ENCODE measurements at regions not wholly inside any gene's neighbourhood (a gene's known extent, or its start where the extent isn't known, plus 50 kb on each side); places are given as distances from the start of the nearest gene placed in this dataset.

GRCh38 chr15:35282965-35283496, 197.9 kb upstream of the NANOGP8 start:
- Histone ChIP-seq H3K9me2 (replicated peaks; ENCODE audit: insufficient read depth, low read length) (no peaks in the 10 kb centered on the region), H3K4me3 (ENCODE audit: insufficient read depth, low read length, poor library complexity, severe bottlenecking) (no peak overlapping the region), H3K9me3 (ENCODE audit: insufficient read depth, low read length) (no peaks in the 10 kb centered on the region; the same call in 1 of the 2 replicates), H3K4me2 (ENCODE audit: low read depth, low read length, poor library complexity, severe bottlenecking) (no peak overlapping the region), H3K9ac (ENCODE audit: low read length) (no peak overlapping the region), H3K27ac (ENCODE audit: low read depth, low read length) (no peak overlapping the region), H4K20me1 (ENCODE audit: low read depth, low read length) (no peaks in the 10 kb centered on the region), H3K79me2 (ENCODE audit: insufficient read depth, low read length) (no peaks in the 10 kb centered on the region), H2AFZ (ENCODE audit: low read depth, low read length, severe bottlenecking) (no peak overlapping the region), H3K36me3 (ENCODE audit: low read length) (no peaks in the 10 kb centered on the region), H3K27me3 (ENCODE audit: low read length) (no peaks in the 10 kb centered on the region), H3F3A (ENCODE audit: insufficient read depth) (no peaks in the 10 kb centered on the region)
- TF ChIP-seq CTCF (IDR thresholded peaks at IDR 0.05; ENCODE audit: insufficient read depth, low read length, poor library complexity, severe bottlenecking) (no peak), EZH2phosphoT487 (conservative IDR thresholded peaks at IDR 0.05; ENCODE audit: low read length) (no peak)

GRCh38 chr15:35281515-35281914, 196.4 kb upstream of the NANOGP8 start:
- H3K9me2 ChIP-seq (replicated peaks; ENCODE audit: insufficient read depth, low read length): no peaks in the 10 kb centered on the region
- H3K79me2 ChIP-seq (ENCODE audit: insufficient read depth, low read length): no peaks in the 10 kb centered on the region
- no peak overlapping the region for H3K4me2 ChIP-seq (ENCODE audit: low read depth, low read length, poor library complexity, severe bottlenecking)
- H3F3A ChIP-seq (ENCODE audit: insufficient read depth): no peaks in the 10 kb centered on the region
- H3K27me3 ChIP-seq (ENCODE audit: low read length): no peaks in the 10 kb centered on the region
- H3K4me3 ChIP-seq (ENCODE audit: insufficient read depth, low read length, poor library complexity, severe bottlenecking): no peak overlapping the region
- no peak overlapping the region for H3K9ac ChIP-seq (ENCODE audit: low read length)
- no peaks in the 10 kb centered on the region; the same call in 1 of the 2 replicates for H3K9me3 ChIP-seq (ENCODE audit: insufficient read depth, low read length)
- no peak overlapping the region for H2AFZ ChIP-seq (ENCODE audit: low read depth, low read length, severe bottlenecking)
- TF ChIP-seq EZH2phosphoT487 (conservative IDR thresholded peaks at IDR 0.05; ENCODE audit: low read length) (no peak), CTCF (IDR thresholded peaks at IDR 0.05; ENCODE audit: insufficient read depth, low read length, poor library complexity, severe bottlenecking) (no peak)
- H3K27ac ChIP-seq (ENCODE audit: low read depth, low read length): no peak overlapping the region
- H3K36me3 ChIP-seq (ENCODE audit: low read length): no peaks in the 10 kb centered on the region
- no peaks in the 10 kb centered on the region for H4K20me1 ChIP-seq (ENCODE audit: low read depth, low read length)

GRCh38 chr15:35279811-35280210, 194.7 kb upstream of the NANOGP8 start:
- H2AFZ ChIP-seq (ENCODE audit: low read depth, low read length, severe bottlenecking): no peak overlapping the region
- no peaks in the 10 kb centered on the region; the same call in 1 of the 2 replicates for H3K9me3 ChIP-seq (ENCODE audit: insufficient read depth, low read length)
- H4K20me1 ChIP-seq (ENCODE audit: low read depth, low read length): no peaks in the 10 kb centered on the region
- H3K27me3 ChIP-seq (ENCODE audit: low read length): no peaks in the 10 kb centered on the region
- no peak overlapping the region for H3K4me2 ChIP-seq (ENCODE audit: low read depth, low read length, poor library complexity, severe bottlenecking)
- H3K9ac ChIP-seq (ENCODE audit: low read length): no peak overlapping the region
- no peak for TF ChIP-seq EZH2phosphoT487 (conservative IDR thresholded peaks at IDR 0.05; ENCODE audit: low read length)
- no peak for TF ChIP-seq CTCF (IDR thresholded peaks at IDR 0.05; ENCODE audit: insufficient read depth, low read length, poor library complexity, severe bottlenecking)
- no peaks in the 10 kb centered on the region for H3K79me2 ChIP-seq (ENCODE audit: insufficient read depth, low read length)
- H3K4me3 ChIP-seq (ENCODE audit: insufficient read depth, low read length, poor library complexity, severe bottlenecking): no peak overlapping the region
- no peaks in the 10 kb centered on the region for H3K36me3 ChIP-seq (ENCODE audit: low read length)
- no peak overlapping the region for H3K27ac ChIP-seq (ENCODE audit: low read depth, low read length)
- no peaks in the 10 kb centered on the region for H3F3A ChIP-seq (ENCODE audit: insufficient read depth)
- H3K9me2 ChIP-seq (replicated peaks; ENCODE audit: insufficient read depth, low read length): no peaks in the 10 kb centered on the region

Measured in SU-DHL-6 (cell line).